HCT116 (cell line): ENCODE measurements at regions not wholly inside any gene's neighbourhood (a gene's known extent, or its start where the extent isn't known, plus 50 kb on each side); places are given as distances from the start of the nearest gene placed in this dataset.

Experiments used
- ATAC-seq: fragments of 200-7000 bp; cut with Tn5 transposase; 2 replicates; pipeline ENCODE4 v1.9.1; 2020; ENCODE audit warnings: mild to moderate bottlenecking, moderate library complexity
- BruUV-seq: library from RNA; stranded (reverse); fragments of 400-500 nt; replicated peaks from 2 replicates; lab custom pipeline; 2021; lab: Mats Ljungman, UMichigan
- CTCF ChIA-PET: fragments of 300-600 bp; sonication (Branson Sonifier 250); formaldehyde crosslinking; loops from one replicate; lab custom pipeline; 2021; ENCODE audit warnings: antibody characterized with exemption; lab: Charles Lee
- POLR2A ChIA-PET: fragments of 300-600, 350-600 bp; sonication (Branson Sonifier 250); formaldehyde crosslinking; loops from one replicate; lab custom pipeline; 2021; ENCODE audit warnings: antibody characterized with exemption; lab: Charles Lee
- RAD21 ChIA-PET, 2 experiments: fragments of 300-600 bp; sonication (Branson Sonifier 250); formaldehyde crosslinking; loops; one replicate each; lab custom pipeline; 2023; ENCODE audit warnings: low total read pairs in 2 of 2; ENCODE audit not compliant: uncharacterized antibody in 2 of 2, unreplicated experiment in 2 of 2, low non-redundant PET in 1 of 2; lab: Charles Lee
- DNase-seq: peaks from one replicate; pipeline ENCODE4 v3.0.0-alpha.2; 2010; ENCODE audit warnings: low read depth, low spot score
- H2AFZ ChIP-seq: fragments of 200-600 bp; shearing (Covaris generic), sonication (generic); 2 replicates; pipeline ENCODE4 v1.6.1; 2017; ENCODE audit warnings: low read depth, mixed run types, mixed read lengths, antibody characterized with exemption, low read length; ENCODE audit not compliant: poor library complexity, severe bottlenecking
- H3K27ac ChIP-seq: 2 replicates; pipeline ENCODE4 v1.5.1; 2012; ENCODE audit warnings: low read depth, low read length
- H3K27me3 ChIP-seq: fragments of 200-600 bp; sonication (generic); 2 replicates; pipeline ENCODE4 v1.6.1; 2016; ENCODE audit warnings: mixed run types, low read length, mixed read lengths; ENCODE audit not compliant: insufficient read depth
- H3K36me3 ChIP-seq, 2 experiments: fragments of 200-500 bp in 1 of 2; fragments of 200-600 bp in 1 of 2; sonication (Bioruptor generic) in 1 of 2; sonication (generic) in 1 of 2; 2 replicates each; pipeline versions ENCODE4 v1.5.1 to v1.6.1; 2014 to 2016; ENCODE audit warnings: low read length in 2 of 2, inconsistent platforms in 1 of 2, mixed read lengths in 1 of 2, mixed run types in 1 of 2; ENCODE audit not compliant: insufficient read depth in 2 of 2, control insufficient read depth in 1 of 2
- H3K4me1 ChIP-seq, 2 experiments: fragments of 200-600 bp in 1 of 2; sonication (generic) in 1 of 2; 2 replicates each; pipeline versions ENCODE4 v1.5.1 to v1.6.1; 2012 to 2017; ENCODE audit warnings: low read length in 2 of 2, inconsistent platforms in 1 of 2, mild to moderate bottlenecking in 1 of 2, mixed read lengths in 1 of 2, mixed run types in 1 of 2, moderate library complexity in 1 of 2; ENCODE audit not compliant: insufficient read depth in 2 of 2, control insufficient read depth in 1 of 2
- H3K4me2 ChIP-seq: fragments of 200-600 bp; sonication (generic); 2 replicates; pipeline ENCODE4 v1.6.1; 2017; ENCODE audit warnings: mixed run types, low read length, mixed read lengths
- H3K4me3 ChIP-seq, 2 experiments: fragments of 200-600 bp in 1 of 2; sonication (generic) in 1 of 2; replicated peaks in 1 of 2; 2 replicates each; pipeline ENCODE4 v1.5.1; 2011 to 2016; ENCODE audit warnings: low read length in 2 of 2, control low read depth in 1 of 2, low read depth in 1 of 2, mild to moderate bottlenecking in 1 of 2, mixed read lengths in 1 of 2, mixed run types in 1 of 2
- H3K79me2 ChIP-seq: fragments of 200-600 bp; sonication (generic); 2 replicates; pipeline ENCODE4 v1.6.1; 2017; ENCODE audit warnings: mild to moderate bottlenecking, mixed run types, low read length, moderate library complexity, mixed read lengths; ENCODE audit not compliant: insufficient read depth
- H3K9ac ChIP-seq: fragments of 200-600 bp; sonication (generic); 2 replicates; pipeline ENCODE4 v1.6.1; 2016; ENCODE audit warnings: low read length, mixed read lengths
- H3K9me2 ChIP-seq: fragments of 200-600 bp; sonication (generic), shearing (Covaris generic); 2 replicates; pipeline ENCODE4 v1.6.1; 2017; ENCODE audit warnings: mixed run types, mild to moderate bottlenecking, moderate library complexity; ENCODE audit not compliant: insufficient read depth
- H3K9me3 ChIP-seq, 2 experiments: fragments of 200-500 bp in 1 of 2; fragments of 200-600 bp in 1 of 2; sonication (Bioruptor generic) in 1 of 2; sonication (generic) in 1 of 2; 2 replicates each; pipeline ENCODE4 v1.6.1; 2014 to 2017; ENCODE audit warnings: low read length in 2 of 2, mixed read lengths in 2 of 2, inconsistent platforms in 1 of 2, low read depth in 1 of 2, mild to moderate bottlenecking in 1 of 2, mixed run types in 1 of 2, moderate library complexity in 1 of 2; ENCODE audit not compliant: control insufficient read depth in 1 of 2, insufficient read depth in 1 of 2
- H4K20me1 ChIP-seq: fragments of 200-600 bp; sonication (generic), shearing (Covaris generic); 2 replicates; pipeline ENCODE4 v1.6.1; 2017; ENCODE audit warnings: mixed run types, mild to moderate bottlenecking, moderate library complexity; ENCODE audit not compliant: insufficient read depth
- CBX3 ChIP-seq: IDR thresholded peaks from 2 replicates; pipeline ENCODE4 v1.6.1; 2012; ENCODE audit warnings: low read depth
- CEBPB ChIP-seq: IDR thresholded peaks from 2 replicates; pipeline ENCODE4 v1.6.1; 2012; ENCODE audit warnings: low read depth
- EGR1 ChIP-seq: IDR thresholded peaks from 2 replicates; pipeline ENCODE4 v1.6.1; 2012; ENCODE audit warnings: low read depth
- ELF1 ChIP-seq: IDR thresholded peaks from 2 replicates; pipeline ENCODE4 v1.6.1; 2012; ENCODE audit warnings: low read depth, borderline replicate concordance
- EZH2 ChIP-seq: fragments of 200-600 bp; sonication (generic); IDR thresholded peaks from 2 replicates; pipeline ENCODE4 v1.6.1; 2017; ENCODE audit warnings: antibody characterized with exemption, mixed run types
- FOSL1 ChIP-seq: IDR thresholded peaks from 2 replicates; pipeline ENCODE4 v1.6.1; 2012; ENCODE audit warnings: low read depth
- RAD21 ChIP-seq: IDR thresholded peaks from 2 replicates; pipeline ENCODE4 v1.6.1; 2012; ENCODE audit warnings: low read depth, mild to moderate bottlenecking
- SIN3A ChIP-seq: IDR thresholded peaks from 2 replicates; pipeline ENCODE4 v1.6.1; 2012; ENCODE audit warnings: low read depth
- SP1 ChIP-seq: IDR thresholded peaks from 2 replicates; pipeline ENCODE4 v1.6.1; 2012; ENCODE audit warnings: low read depth
- TCF7L2 ChIP-seq: IDR thresholded peaks from 2 replicates; pipeline ENCODE4 v1.7.0; 2011; ENCODE audit warnings: borderline replicate concordance, inconsistent platforms; ENCODE audit not compliant: insufficient read depth, insufficient read length; ENCODE audit errors: extremely low read depth
- YY1 ChIP-seq: IDR thresholded peaks from 2 replicates; pipeline ENCODE4 v1.6.1; 2011; ENCODE audit warnings: low read length, low read depth, moderate library complexity, mild to moderate bottlenecking; ENCODE audit not compliant: insufficient replicate concordance; ENCODE audit errors: extremely low read depth
- ZNF274 ChIP-seq: fragments of 200-500 bp; sonication (Bioruptor generic); IDR thresholded peaks from 2 replicates; pipeline ENCODE4 v1.6.1; 2014; ENCODE audit warnings: mild to moderate bottlenecking, low read depth, low read length, inconsistent platforms
- intact Hi-C: fragments of 100-400 bp; cut with micrococcal nuclease; formaldehyde crosslinking; loops from 2 replicates; pipeline ENCODE4 v1.10.0; 2022
- TF ChIP-seq, protein P1 (sequence below), 3 experiments: fragments of 200-600 bp in 1 of 3; sonication (generic) in 1 of 3; IDR thresholded peaks in 2 of 3; conservative IDR thresholded peaks in 1 of 3; 2 replicates each; pipeline ENCODE4 v1.5.1; 2012 to 2017; ENCODE audit warnings: low read depth in 2 of 3, low read length in 2 of 3, antibody characterized with exemption in 1 of 3, borderline replicate concordance in 1 of 3, control low read depth in 1 of 3, mild to moderate bottlenecking in 1 of 3, mixed read lengths in 1 of 3, mixed run types in 1 of 3, moderate library complexity in 1 of 3; ENCODE audit not compliant: insufficient read depth in 1 of 3
- TF ChIP-seq, protein P2 (sequence below): IDR thresholded peaks from 2 replicates; pipeline ENCODE4 v1.6.1; 2012; ENCODE audit warnings: low read depth
- TF ChIP-seq, protein P3 (sequence below): IDR thresholded peaks from 2 replicates; pipeline ENCODE4 v1.6.1; 2011; ENCODE audit warnings: mild to moderate bottlenecking, low read length, moderate library complexity; ENCODE audit not compliant: insufficient replicate concordance; ENCODE audit errors: extremely low read depth

DNA sequence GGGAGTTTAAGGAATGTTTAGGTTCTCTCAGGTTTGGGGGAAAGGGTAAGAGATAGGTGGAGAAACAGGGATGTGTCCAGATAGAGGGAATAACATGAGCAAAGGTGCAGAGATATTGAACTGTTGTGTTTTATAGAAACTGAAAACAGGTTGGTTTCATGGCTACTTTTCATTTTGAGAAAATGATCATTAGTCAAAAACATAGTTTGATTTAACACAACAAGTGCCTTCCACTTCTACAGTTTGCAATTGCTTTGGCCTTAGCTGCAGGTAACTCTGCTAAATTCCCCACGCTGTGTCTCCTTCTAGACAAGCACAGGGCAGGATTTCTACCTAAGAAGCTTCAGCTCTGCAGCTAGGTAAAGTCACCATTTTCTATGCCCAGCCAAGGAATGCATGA lies 124.9 kb downstream of the RGS2 start:
- Histone ChIP-seq H3K4me2 (no peak overlapping the region), H3K9me3 (no peaks in the 10 kb centered on the region), H3K4me1 (no peaks in the 10 kb centered on the region), H2AFZ (no peak overlapping the region), H3K27me3 (no peaks in the 10 kb centered on the region), H3K9ac (no peak overlapping the region), H3K27ac (no peak overlapping the region), H3K4me3 (no peak overlapping the region), H3K36me3 (no peaks in the 10 kb centered on the region), H4K20me1 (no peaks in the 10 kb centered on the region), H3K9me2 (no peaks in the 10 kb centered on the region), H3K79me2 (no peaks in the 10 kb centered on the region)
- intact Hi-C loops, result no loop called here
- BruUV-seq, result no TSS peak
- CTCF ChIA-PET, result no interaction called here
- DNase-seq (no peak), ATAC-seq (no peak)
- TF ChIP-seq TCF7L2 (no peak), RAD21 (no peak), EGR1 (no peak), SP1 (no peak), ZNF274 (no peak), YY1 (no peak), FOSL1 (no peak), CEBPB (no peak), EZH2 (no peak), ELF1 (no peak), SIN3A (no peak), CBX3 (no peak)
- TF ChIP-seq, protein P1, sequence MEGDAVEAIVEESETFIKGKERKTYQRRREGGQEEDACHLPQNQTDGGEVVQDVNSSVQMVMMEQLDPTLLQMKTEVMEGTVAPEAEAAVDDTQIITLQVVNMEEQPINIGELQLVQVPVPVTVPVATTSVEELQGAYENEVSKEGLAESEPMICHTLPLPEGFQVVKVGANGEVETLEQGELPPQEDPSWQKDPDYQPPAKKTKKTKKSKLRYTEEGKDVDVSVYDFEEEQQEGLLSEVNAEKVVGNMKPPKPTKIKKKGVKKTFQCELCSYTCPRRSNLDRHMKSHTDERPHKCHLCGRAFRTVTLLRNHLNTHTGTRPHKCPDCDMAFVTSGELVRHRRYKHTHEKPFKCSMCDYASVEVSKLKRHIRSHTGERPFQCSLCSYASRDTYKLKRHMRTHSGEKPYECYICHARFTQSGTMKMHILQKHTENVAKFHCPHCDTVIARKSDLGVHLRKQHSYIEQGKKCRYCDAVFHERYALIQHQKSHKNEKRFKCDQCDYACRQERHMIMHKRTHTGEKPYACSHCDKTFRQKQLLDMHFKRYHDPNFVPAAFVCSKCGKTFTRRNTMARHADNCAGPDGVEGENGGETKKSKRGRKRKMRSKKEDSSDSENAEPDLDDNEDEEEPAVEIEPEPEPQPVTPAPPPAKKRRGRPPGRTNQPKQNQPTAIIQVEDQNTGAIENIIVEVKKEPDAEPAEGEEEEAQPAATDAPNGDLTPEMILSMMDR (IDR thresholded peaks at IDR 0.05 in 2 of 3, conservative IDR thresholded peaks at IDR 0.05 in 1 of 3; ENCODE audit: borderline replicate concordance in 1 of 3, insufficient read depth in 1 of 3, low read depth in 2 of 3, low read length in 2 of 3), result no peak
- TF ChIP-seq, protein P2, sequence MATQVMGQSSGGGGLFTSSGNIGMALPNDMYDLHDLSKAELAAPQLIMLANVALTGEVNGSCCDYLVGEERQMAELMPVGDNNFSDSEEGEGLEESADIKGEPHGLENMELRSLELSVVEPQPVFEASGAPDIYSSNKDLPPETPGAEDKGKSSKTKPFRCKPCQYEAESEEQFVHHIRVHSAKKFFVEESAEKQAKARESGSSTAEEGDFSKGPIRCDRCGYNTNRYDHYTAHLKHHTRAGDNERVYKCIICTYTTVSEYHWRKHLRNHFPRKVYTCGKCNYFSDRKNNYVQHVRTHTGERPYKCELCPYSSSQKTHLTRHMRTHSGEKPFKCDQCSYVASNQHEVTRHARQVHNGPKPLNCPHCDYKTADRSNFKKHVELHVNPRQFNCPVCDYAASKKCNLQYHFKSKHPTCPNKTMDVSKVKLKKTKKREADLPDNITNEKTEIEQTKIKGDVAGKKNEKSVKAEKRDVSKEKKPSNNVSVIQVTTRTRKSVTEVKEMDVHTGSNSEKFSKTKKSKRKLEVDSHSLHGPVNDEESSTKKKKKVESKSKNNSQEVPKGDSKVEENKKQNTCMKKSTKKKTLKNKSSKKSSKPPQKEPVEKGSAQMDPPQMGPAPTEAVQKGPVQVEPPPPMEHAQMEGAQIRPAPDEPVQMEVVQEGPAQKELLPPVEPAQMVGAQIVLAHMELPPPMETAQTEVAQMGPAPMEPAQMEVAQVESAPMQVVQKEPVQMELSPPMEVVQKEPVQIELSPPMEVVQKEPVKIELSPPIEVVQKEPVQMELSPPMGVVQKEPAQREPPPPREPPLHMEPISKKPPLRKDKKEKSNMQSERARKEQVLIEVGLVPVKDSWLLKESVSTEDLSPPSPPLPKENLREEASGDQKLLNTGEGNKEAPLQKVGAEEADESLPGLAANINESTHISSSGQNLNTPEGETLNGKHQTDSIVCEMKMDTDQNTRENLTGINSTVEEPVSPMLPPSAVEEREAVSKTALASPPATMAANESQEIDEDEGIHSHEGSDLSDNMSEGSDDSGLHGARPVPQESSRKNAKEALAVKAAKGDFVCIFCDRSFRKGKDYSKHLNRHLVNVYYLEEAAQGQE, result no peak
- TF ChIP-seq, protein P3, sequence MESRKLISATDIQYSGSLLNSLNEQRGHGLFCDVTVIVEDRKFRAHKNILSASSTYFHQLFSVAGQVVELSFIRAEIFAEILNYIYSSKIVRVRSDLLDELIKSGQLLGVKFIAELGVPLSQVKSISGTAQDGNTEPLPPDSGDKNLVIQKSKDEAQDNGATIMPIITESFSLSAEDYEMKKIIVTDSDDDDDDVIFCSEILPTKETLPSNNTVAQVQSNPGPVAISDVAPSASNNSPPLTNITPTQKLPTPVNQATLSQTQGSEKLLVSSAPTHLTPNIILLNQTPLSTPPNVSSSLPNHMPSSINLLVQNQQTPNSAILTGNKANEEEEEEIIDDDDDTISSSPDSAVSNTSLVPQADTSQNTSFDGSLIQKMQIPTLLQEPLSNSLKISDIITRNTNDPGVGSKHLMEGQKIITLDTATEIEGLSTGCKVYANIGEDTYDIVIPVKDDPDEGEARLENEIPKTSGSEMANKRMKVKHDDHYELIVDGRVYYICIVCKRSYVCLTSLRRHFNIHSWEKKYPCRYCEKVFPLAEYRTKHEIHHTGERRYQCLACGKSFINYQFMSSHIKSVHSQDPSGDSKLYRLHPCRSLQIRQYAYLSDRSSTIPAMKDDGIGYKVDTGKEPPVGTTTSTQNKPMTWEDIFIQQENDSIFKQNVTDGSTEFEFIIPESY, result no peak
- POLR2A ChIA-PET, result no interaction called here
- RAD21 ChIA-PET, result no interaction called here
